MM.1S (cell line): ENCODE measurements at regions not wholly inside any gene's neighbourhood (a gene's known extent, or its start where the extent isn't known, plus 50 kb on each side); places are given as distances from the start of the nearest gene placed in this dataset.

Experiments used
- EZH2 ChIP-seq: fragments of 300-600 bp; sonication (generic); optimal IDR thresholded peaks from 2 replicates; pipeline ENCODE3; 2017; ENCODE audit warnings: low read depth, mild to moderate bottlenecking, antibody characterized with exemption, low read length, mixed read lengths
- TF ChIP-seq, protein P1 (sequence below): fragments of 300-600 bp; sonication (generic); IDR thresholded peaks from 2 replicates; pipeline ENCODE4 v1.5.1; 2016; ENCODE audit warnings: antibody characterized with exemption, low read length, mixed read lengths

DNA sequence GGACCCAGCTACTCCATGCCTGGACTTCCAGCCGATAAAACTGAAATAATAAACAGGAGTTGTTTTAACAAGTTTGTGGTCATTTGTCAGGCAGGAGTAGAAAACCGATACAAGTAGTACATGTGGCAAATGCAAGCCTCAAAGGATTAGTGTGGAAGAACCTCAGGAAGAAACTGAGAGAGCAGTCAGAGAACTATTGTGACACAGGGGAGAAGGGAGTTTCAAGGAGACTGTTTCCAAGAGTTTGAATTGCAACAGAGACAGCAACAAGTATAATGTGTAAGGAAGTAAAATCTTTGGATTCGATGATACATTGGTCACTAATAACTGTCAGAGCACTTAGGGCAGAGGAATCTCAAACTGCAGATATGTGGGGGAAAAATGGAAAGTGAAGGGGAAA is 450.6 kb upstream of the ARHGEF26 start:
- no peak for TF ChIP-seq EZH2
- TF ChIP-seq, protein P1, sequence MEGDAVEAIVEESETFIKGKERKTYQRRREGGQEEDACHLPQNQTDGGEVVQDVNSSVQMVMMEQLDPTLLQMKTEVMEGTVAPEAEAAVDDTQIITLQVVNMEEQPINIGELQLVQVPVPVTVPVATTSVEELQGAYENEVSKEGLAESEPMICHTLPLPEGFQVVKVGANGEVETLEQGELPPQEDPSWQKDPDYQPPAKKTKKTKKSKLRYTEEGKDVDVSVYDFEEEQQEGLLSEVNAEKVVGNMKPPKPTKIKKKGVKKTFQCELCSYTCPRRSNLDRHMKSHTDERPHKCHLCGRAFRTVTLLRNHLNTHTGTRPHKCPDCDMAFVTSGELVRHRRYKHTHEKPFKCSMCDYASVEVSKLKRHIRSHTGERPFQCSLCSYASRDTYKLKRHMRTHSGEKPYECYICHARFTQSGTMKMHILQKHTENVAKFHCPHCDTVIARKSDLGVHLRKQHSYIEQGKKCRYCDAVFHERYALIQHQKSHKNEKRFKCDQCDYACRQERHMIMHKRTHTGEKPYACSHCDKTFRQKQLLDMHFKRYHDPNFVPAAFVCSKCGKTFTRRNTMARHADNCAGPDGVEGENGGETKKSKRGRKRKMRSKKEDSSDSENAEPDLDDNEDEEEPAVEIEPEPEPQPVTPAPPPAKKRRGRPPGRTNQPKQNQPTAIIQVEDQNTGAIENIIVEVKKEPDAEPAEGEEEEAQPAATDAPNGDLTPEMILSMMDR, result no peak
